Chondrocyte (in vitro differentiated cells): ENCODE measurements at regions not wholly inside any gene's neighbourhood (a gene's known extent, or its start where the extent isn't known, plus 50 kb on each side); places are given as distances from the start of the nearest gene placed in this dataset.
A peak's percentile ranks its signal among the peaks of the same experiment; 100 is the strongest.

Source experiments
- DNase-seq: peaks from one replicate; pipeline ENCODE4 v3.0.0; 2021; ENCODE audit warnings: mixed read lengths, low spot score
- H3K27ac Mint-ChIP-seq: one replicate; pipeline ENCODE4 v1.8.0; 2021; ENCODE audit warnings: mild to moderate bottlenecking, moderate library complexity, mixed read lengths; ENCODE audit not compliant: unreplicated experiment
- H3K27me3 Mint-ChIP-seq: 2 replicates; pipeline ENCODE4 v1.8.0; 2021; ENCODE audit warnings: low read depth, mixed read lengths
- H3K36me3 Mint-ChIP-seq: 2 replicates; pipeline ENCODE4 v1.8.0; 2021; ENCODE audit warnings: low read depth, mixed read lengths
- H3K4me1 Mint-ChIP-seq: 2 replicates; pipeline ENCODE4 v1.8.0; 2021; ENCODE audit warnings: low read depth, mild to moderate bottlenecking, mixed read lengths
- H3K4me3 Mint-ChIP-seq: one replicate; pipeline ENCODE4 v1.8.0; 2021; ENCODE audit warnings: mild to moderate bottlenecking, moderate library complexity, mixed read lengths; ENCODE audit not compliant: unreplicated experiment
- H3K9me3 Mint-ChIP-seq: 2 replicates; pipeline ENCODE4 v1.8.0; 2021; ENCODE audit warnings: low read depth, mixed read lengths
- TF ChIP-seq, protein P1 (sequence below): fragments of 200-600 bp; sonication (generic); IDR thresholded peaks from 2 replicates; pipeline ENCODE4 v1.5.0; 2021; ENCODE audit warnings: antibody characterized with exemption, mild to moderate bottlenecking, moderate library complexity

- Mint-ChIP-seq H3K36me3 (no peaks in the 10 kb centered on the region), H3K9me3 (peaks cover under 1% of the 10 kb centered on the region), H3K27me3 (no peaks in the 10 kb centered on the region), H3K4me3 (no peak overlapping the region), H3K4me1 (peaks cover 7% of the 10 kb centered on the region), H3K27ac (no peak overlapping the region)
- no peak for DNase-seq
- TF ChIP-seq, protein P1, sequence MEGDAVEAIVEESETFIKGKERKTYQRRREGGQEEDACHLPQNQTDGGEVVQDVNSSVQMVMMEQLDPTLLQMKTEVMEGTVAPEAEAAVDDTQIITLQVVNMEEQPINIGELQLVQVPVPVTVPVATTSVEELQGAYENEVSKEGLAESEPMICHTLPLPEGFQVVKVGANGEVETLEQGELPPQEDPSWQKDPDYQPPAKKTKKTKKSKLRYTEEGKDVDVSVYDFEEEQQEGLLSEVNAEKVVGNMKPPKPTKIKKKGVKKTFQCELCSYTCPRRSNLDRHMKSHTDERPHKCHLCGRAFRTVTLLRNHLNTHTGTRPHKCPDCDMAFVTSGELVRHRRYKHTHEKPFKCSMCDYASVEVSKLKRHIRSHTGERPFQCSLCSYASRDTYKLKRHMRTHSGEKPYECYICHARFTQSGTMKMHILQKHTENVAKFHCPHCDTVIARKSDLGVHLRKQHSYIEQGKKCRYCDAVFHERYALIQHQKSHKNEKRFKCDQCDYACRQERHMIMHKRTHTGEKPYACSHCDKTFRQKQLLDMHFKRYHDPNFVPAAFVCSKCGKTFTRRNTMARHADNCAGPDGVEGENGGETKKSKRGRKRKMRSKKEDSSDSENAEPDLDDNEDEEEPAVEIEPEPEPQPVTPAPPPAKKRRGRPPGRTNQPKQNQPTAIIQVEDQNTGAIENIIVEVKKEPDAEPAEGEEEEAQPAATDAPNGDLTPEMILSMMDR: no peak
Observed at GRCh38 chr1:116819081-116819480, 64.9 kb downstream of the CD2 start.

GRCh38 chr1:116820369-116820768 is 66.1 kb downstream of the CD2 start:
- peak overlapping the region; percentile 77 for H3K27ac Mint-ChIP-seq

DNA sequence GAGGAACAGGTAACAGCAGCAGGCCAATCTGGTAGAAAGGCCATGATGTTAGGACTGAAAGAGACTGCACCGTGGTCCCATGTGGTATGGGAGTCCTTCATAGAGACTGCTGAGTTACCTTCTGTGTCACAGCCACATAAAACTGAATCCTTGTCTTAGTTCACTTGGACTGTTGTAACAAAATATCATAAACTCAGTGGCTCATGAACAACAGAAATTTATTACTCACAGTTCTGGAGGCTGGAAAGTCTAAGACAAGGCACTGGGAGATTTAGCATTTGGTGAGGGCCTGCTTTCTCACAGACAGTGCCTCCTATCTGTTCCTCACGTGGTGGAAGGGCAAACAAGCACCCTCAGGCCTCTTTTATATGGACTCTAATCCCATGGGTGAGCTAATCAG is 67.5 kb downstream of the CD2 start:
- no peaks in the 10 kb centered on the region for H3K36me3 Mint-ChIP-seq

More at GRCh38 chr1:116820369-116820768, 66.1 kb downstream of the CD2 start:
- TF ChIP-seq, protein P1: no peak
- Mint-ChIP-seq H3K4me3 (no peak overlapping the region), H3K36me3 (no peaks in the 10 kb centered on the region), H3K9me3 (no peaks in the 10 kb centered on the region), H3K4me1 (peaks cover 12% of the 10 kb centered on the region), H3K27me3 (no peaks in the 10 kb centered on the region)
- no peak for DNase-seq

GRCh38 chr1:116824631-116825206 is 70.5 kb downstream of the CD2 start:
- Mint-ChIP-seq H3K9me3 (no peaks in the 10 kb centered on the region), H3K4me3 (no peak overlapping the region), H3K36me3 (no peaks in the 10 kb centered on the region), H3K27ac (no peak overlapping the region), H3K27me3 (no peaks in the 10 kb centered on the region), H3K4me1 (peaks cover 28% of the 10 kb centered on the region)
- DNase-seq: no peak
- TF ChIP-seq, protein P1: no peak

More for the DNA sequence above, 67.5 kb downstream of the CD2 start:
- TF ChIP-seq, protein P1: no peak
- H3K9me3 Mint-ChIP-seq: no peaks in the 10 kb centered on the region
- no peak overlapping the region for H3K4me3 Mint-ChIP-seq
- H3K27ac Mint-ChIP-seq: no peak overlapping the region
- DNase-seq: no peak
- no peaks in the 10 kb centered on the region for H3K27me3 Mint-ChIP-seq
- H3K4me1 Mint-ChIP-seq: peaks cover 21% of the 10 kb centered on the region

DNA sequence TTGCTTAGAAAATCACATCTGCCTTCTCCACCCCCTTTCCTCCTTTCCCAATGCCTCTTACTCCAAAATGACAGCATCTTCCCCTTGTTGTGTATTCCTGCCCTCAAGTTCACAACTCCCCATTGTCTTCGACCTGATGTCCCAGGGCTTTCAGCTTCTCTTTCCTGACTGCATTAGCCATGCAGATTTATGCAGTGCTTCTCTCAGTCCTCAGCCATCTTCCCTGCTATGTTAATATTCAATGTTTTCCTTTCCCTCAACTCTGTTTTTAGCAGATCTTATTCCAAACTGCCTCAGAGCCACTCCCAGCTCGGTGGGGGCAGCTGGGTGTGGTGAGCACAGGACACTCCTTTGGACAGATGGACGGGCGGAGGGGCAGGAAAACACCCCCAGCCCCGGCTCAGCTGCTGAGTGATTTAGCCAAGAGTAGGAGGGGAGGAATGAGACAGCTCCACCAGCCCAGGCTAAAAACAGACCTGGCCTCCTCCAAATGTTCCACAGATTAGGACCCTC is 71.0 kb downstream of the CD2 start:
- TF ChIP-seq, protein P1: no peak
- Mint-ChIP-seq H3K9me3 (no peaks in the 10 kb centered on the region), H3K4me3 (no peak overlapping the region), H3K27ac (peak overlapping the region; percentile 49), H3K36me3 (no peaks in the 10 kb centered on the region), H3K27me3 (no peaks in the 10 kb centered on the region), H3K4me1 (peaks cover 26% of the 10 kb centered on the region)
- no peak for DNase-seq
